SHP77 treated with DMSO at 0.1 percent for 48 hours (cell line): ENCODE measurements at regions not wholly inside any gene's neighbourhood (a gene's known extent, or its start where the extent isn't known, plus 50 kb on each side); places are given as distances from the start of the nearest gene placed in this dataset.
"Not testable (repeated sequence)": the region's sequence is repeated elsewhere in the genome, so short reads cannot be mapped to it uniquely, and the experiment has no call there.

Source experiments
- DNase-seq: peaks from one replicate; lab custom pipeline; 2025; lab: John Stamatoyannopoulos, UW

DNA sequence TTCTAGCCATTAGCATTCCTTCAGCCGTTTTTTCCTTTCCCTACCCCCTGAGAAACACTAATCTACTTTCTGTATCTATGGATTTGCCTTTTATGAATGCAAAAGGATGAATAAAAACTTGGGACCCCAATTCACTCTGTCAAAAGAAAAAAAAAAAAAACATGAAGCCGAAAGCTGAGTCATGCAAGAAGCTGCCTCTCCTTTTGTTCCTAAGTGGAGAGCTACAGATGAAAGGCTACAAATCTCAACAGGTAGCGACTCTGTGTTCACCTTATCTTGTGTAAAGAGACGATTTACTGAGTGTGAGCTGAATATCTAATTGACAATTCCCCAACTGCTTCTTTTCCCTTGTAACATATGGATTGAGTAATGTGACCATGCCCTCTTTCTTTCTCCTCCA, 1072.8 kb downstream of the UQCRFS1 start:
- no peak for DNase-seq

DNA sequence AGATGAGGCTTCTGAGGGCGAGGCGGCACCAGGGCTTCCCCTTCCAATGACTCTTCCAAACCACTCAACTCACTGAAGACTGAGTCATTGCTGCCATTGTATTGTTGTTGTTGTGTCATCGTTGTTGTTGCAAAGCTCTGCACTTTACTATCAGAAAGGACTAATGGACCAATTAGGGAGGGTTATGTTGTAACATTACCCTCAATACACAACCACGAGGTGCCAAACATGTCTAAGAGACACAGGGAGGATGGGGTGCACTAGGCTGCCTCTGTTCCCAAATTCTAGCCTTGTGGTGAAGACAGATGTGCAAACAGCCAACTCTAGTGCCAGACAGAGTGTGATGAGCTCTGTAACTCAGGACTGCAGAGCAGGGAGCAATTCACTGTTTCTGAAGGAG, 1075.2 kb downstream of the UQCRFS1 start:
- no peak for DNase-seq

DNA sequence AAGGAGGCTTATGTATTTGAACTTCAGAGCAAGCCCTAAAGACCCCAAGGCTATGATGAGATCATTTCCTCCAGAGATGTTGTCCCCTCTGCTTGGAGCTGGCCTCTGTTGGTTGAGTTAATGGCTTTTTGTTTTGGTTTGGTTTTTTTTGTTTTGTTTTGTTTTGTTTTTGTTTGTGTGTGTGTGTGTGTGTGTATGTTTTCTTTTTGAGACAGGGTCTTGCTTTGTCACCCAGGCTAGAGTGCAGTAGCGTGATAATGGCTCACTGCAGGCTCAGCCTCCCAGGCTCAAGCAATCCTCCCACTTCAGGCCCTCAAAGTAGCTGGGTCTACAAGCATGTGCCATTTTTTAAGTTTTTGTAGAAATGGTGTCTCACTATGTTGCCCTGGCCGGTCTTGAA, 1076.2 kb downstream of the UQCRFS1 start:
- no peak for DNase-seq

DNA sequence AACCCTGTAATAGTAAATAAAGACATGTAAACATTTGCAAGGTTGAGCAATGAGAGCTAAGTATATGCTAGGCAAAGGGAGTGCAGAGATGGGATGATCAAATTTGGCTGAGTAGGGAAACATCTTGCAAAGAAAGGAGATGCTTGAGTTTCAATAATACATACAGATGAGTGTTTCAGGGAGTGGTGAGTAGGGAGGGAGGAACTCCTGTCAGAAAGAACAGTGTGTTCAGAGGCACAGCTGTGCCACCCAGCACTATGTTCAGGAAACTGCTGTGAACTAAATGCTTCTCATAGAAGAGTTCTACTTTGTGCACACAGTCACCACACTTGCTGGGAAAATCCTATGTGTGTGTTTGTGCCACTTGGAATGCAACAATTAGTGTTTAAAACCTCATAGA, 1077.1 kb downstream of the UQCRFS1 start:
- DNase-seq = no peak

DNA sequence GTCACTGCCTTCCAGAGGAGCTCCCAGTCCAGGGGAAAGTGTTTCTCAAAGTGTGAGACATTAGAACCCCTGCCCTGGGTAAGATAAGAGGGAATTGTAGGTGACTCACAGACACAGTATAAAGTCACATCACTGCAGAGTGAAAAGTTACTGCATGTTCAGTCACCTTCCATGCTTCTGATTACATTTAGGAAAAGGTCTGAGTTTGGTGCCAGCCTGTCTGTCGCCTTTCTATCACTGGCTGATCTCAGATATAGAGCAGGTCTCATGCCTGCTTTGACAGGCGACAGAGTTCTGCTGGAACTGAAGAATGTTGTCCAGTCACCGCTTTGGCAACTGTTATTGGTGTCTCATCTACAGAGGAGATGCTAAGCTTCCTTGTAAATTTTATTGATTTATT, 1078.6 kb downstream of the UQCRFS1 start:
- DNase-seq = no peak

DNA sequence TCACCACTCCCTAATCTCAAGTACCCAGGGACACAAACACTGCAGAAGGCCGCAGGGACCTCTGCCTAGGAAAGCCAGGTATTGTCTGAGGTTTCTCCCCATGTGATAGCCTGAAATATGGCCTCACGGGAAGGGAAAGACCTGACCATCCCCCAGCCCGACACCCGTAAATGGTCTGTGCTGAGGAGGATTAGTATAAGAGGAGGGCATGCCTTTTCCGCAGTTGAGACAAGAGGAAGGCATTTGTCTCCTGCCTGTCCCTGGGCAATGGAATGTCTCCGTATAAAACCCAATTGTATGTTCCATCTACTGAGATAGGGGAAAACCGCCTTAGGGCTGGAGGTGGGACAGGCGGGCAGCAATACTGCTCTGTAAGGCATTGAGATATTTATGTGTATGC, 1082.1 kb downstream of the UQCRFS1 start:
- DNase-seq = not testable (repeated sequence)

DNA sequence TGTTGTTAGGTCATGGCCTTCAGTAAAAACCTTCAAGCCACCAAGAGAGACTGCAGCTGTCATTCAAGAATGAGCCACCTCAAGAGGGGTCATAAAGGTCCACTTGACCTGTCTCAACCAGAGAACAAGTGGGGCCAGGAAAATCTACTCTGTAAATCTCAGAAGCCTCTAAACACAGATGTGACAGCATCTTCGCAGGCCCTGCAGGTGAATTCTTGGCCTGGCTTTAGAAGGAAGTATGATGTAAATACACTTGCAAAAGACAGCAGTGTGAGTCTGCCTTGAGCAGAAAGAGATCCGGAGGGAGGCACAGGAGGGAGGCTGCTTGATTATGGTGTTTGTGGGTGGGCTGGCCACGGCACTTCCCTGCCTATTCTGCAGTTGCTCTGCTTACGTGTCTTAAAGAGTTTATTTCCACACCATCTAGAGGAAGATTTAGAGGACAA, 1082.9 kb downstream of the UQCRFS1 start:
- no peak for DNase-seq

DNA sequence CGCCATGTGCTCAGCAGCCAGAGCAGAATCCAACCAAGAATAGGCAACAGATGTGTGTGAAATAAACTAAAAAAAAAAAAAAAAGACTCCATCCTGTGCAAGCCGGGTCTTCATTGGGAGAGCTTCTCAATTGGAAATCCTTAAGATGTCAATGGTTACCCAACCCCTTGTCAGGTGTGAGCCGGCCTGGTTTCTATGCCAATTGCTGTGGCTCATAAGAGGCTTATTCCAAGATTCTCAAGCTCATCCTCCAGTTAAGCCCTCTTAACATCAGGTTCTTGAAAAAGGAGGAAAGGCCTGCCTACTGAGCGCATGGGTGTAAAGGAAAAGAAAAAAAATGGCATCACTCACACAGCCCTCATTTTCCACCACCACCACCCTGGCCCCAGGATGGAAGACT, 1084.6 kb downstream of the UQCRFS1 start:
- DNase-seq = no peak

DNA sequence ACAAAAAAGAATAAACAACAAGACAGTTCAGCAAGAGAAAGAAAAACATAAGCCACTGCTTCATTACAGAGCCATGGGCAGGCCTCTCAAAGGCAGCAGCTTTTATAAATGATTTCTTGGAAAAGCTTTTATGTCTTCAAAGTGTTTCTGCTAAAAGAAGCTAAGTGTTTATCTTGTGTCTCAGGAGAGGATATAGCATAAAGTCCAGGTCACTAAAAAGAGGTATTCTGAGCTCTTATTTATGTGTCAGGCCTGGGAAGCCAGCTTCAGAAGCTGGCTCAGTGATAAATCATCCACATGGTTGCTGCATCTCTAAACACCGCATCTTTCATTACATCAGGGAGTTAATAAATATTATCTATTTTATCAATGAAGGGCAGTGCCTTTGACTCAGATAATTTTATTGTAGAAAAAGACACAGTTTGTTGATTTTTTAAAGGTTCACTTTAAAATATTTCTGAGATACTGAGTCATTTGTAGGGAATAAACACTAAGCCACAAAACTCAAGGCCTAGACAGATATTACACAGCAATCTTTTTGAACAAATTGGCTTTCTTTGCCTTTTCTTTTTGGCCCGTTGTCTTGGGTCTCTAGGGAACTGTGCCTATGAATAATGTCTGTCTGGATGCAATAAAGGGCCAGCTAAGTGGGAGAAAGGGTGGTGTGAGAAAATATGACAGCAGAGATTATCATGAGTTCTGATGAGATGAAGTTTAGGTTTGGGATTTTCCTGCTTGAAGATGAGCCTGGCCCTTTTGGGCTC, 1086.6 kb downstream of the UQCRFS1 start:
- no peak for DNase-seq

DNA sequence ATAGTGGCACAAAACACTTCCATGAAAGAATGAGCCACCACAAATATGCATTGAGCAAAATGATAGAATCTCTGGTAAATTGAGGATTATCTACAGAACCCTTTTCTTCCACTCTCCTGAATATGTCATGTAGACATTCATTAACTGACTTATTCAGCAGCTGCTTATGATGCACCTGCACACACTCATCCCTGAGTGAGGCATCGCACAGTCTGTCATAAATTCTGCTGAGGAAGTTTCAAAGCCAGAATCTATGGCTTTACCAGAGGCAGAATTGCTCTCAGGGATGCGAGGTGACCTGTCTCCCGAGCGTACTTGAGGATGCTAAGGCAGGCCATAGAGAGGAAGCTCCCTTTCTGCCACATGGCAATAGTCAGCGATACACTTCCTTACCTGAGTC, 1090.2 kb downstream of the UQCRFS1 start:
- no peak for DNase-seq

DNA sequence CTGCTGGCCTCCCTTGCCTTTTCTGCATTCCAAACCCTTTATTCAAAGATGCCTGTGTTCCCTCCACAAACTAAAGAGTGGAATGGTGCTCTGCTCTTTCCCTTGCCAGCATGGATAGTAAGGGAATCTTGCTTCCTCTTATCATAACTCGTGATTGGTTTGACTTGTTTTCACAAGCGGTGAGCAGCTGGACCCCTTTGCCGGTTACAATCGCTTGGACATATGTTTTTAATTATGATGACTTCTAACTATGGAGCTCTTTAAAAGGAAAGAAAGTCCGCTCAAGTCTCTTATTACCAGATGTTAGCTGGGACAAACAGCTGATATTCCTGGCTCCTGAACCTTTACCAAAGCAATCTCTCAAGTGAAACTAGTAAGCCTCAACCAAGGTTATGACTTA, 1094.7 kb downstream of the UQCRFS1 start:
- no peak for DNase-seq

DNA sequence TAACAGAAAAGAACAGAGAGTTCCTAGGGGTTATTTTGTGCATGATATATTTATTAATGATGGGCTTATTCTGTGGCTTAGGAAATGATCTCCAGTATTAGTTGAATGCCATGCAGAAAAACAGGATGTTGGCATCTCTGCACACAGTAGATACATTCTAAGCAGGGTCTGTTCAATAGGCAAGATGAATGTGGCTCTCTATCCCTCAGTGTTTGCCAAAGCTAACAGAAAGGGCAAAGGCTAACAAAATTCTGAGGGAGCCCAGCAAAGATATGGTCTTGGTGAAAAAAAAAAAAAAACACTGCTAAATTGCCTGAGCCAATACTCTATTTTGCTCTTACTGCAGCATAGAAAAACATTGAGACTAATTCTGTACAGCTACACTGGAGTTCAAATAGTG, 1095.8 kb downstream of the UQCRFS1 start:
- no peak for DNase-seq

DNA sequence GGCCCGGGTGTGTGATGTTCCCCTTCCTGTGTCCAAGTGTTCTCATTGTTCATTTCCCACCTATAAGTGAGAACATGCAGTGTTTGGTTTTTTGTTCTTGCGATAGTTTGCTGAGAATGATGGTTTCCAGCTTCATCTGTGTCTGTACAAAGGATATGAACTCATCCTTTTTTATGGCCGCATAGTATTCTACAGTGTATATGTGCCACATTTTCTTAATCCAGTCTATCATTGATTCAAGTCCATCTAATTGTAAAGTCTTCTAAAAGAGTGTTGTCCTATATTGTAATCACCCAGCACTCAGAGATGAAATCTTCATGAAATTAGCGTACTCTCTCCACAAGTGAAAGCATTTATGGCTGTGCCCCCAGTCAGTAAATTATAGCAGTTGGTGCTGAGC, 1096.6 kb downstream of the UQCRFS1 start:
- not testable (repeated sequence) for DNase-seq

DNA sequence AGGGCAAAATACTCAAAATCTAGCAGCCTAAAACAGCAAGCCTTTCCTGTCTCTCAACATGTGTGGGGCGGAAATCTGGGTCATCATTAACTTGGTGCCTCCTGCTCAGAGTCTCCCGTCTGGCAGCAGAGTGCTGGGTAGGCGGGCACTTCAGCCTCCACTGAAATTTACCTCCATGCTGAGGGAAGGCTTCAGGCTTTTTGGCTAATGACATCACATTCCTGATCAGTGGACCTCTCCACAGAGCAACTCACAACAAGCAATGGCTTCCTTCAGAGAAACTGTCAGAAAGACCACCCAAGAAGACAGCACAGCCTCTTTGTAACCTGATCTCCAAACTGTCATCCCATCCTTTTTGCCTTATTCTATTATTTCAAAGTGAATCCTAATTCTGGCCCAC, 1109.0 kb downstream of the UQCRFS1 start:
- no peak for DNase-seq

DNA sequence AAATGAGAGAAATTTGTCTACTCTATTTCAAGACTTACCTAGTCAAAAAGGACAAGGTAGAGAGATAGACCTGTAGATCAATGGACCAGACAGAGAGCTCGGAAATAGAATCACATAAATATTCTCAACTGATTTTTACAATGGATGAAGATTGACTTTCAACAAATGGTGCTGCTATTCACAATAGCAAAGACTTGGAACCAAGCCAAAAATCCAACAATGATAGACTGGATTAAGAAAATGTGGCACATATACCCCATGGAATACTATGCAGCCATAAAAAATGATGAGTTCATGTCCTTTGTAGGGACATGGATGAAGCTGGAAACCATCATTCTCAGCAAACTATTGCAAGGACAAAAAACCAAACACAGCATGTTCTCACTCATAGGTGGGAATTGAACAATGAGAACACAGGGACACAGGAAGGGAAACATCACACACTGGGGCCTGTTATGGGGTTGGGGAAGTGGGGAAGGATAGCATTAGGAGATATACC, 1128.2 kb downstream of the UQCRFS1 start:
- DNase-seq = not testable (repeated sequence)

DNA sequence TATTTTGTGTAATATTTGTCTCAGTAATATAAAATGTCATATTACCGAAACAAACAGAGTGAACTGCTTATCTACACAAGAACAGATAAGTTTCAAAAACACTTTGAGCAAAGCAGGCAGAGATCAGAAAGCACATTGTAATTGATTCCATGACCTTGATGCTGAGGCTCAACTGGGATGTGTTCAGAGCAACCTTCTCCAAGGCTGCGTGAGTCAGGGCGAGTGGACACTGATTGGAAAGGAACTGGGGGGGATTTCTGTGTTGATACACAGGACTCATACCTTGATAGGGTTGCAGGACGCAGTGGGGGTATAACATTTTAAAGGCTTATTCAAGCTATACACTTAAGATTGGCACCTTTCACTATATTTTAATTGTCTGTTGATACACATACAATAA, 1136.3 kb downstream of the UQCRFS1 start:
- no peak for DNase-seq

DNA sequence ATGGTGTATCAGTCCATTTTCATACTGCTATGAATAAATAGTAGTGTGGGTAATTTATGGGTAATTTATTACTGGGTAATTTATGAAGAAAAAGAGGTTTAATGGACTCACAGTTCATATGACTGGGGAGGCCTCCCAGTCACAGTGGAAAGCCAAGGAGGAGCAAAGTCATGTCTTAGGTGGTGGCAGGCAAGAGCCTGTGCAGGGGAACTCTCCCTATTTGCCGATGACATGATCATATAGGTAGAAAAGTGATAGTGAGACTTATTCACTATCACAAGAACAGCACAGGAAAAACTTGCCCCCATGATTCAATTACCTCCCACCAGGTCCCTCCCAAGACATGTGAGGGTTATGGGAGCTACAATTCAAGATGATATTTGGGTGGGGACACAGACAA, 1137.7 kb downstream of the UQCRFS1 start:
- DNase-seq = no peak

DNA sequence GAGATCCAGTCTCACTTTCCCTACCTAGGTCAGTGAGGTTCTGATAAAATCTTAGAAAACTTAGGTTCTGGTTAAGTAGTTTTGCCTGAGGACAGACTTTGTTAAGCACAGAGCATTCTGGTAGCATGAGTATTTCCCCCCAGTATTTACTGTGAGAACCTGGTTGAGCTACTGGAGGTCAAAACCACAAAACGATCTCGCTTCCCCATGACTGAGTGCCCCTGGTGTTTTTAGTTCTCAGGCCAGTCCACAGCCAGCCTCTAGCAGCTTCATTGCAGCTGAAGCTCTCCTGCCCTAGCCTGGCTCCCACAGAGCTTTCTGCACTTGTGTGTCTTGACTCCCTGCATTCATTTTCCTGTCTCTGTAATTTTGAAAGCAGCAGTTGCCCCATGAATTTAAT, 1138.2 kb downstream of the UQCRFS1 start:
- no peak for DNase-seq

DNA sequence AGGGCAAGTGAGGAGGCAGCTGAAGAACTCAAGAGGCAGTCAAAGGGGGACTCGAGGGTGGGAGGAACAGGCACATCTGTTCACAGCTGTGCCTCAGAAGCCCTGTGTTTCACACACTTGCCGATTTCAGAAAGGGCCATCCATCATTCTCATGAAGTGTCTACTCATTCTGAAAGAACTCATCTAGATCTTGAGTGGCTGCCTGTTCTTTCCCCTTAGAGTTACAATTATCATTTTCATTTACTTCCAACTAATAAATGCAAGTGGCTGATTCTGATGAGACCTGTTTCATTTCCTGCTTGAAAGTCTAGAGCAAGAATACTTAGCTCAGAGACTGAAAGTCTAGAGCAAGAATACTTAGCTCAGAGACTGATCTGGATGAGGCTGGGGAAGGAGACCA, 1145.1 kb downstream of the UQCRFS1 start:
- DNase-seq = no peak

DNA sequence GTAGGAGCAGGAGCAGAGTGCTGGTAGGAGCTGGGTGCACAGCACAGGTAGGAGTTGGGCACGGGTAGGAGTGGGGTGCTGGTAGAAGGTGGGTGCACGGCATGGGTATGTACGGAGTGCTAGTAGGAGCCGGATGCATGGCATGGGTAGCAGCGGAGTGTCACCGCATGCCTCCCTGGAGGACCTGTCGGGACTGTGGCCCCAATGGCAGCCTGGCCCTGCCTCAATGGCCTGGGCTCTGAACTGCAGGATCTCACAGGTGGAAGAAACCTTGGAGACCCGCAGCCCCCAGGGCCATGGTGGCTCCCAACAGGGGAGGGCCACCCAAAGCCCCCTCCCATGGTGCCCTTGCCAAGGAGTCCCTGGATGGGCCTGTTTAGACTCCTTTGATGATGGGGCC, 1146.0 kb downstream of the UQCRFS1 start:
- DNase-seq = no peak

DNA sequence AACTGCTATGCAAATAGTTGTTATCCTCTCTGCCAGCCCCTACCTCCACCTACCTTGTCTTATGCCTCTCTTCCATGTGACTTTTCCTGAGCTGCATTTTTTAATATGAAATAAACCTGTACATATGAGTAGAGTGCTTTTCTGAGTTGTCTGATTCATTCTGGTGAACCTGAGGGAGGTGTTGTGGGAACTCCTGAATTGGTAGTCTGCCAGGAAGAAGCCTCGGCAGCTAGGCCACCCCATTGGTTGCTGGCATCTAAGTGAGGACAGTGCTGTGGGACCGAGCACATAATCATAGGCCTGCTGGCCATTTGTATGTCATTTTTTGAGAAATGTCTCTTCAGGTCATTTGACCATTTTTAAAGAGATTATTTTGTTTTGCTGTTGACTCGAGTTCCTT, 1146.8 kb downstream of the UQCRFS1 start:
- no peak for DNase-seq

DNA sequence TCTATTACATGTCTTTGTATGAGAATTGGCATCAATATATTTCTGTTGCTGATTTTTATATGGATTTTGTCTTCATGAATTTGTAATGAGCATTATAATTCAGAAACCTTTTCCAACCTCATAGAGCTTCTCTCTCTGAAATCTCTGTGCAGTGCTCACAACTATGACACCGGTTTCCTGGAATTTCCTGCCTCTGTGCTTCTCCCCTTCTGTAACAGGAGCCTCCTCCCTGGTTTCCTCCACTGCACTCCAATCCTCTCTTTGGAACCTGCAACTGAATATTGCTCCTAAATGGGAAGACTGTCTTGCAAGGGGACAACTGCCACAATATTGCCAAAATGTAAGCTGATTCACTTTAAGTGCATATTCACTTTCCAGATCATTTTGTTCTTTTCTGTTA, 1147.9 kb downstream of the UQCRFS1 start:
- DNase-seq = no peak

DNA sequence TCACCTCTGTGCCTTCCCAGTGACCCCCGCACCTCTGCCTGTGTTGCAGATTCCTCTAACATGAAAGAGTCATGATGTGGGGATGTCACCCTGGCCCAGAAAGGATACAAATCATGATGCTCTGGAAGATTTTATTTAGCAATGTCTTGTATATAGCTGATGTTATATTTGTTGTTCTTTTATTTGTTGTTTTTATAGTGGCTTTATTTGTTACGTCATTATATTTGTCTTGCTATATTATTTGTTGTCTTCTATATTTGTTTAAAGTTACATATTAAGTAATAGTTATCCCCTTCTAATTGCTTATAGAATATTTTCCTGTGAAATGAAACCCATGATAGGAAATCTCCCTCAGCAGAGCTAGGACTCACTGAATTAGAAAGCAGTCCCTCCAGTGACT, 1149.2 kb downstream of the UQCRFS1 start:
- DNase-seq = no peak

DNA sequence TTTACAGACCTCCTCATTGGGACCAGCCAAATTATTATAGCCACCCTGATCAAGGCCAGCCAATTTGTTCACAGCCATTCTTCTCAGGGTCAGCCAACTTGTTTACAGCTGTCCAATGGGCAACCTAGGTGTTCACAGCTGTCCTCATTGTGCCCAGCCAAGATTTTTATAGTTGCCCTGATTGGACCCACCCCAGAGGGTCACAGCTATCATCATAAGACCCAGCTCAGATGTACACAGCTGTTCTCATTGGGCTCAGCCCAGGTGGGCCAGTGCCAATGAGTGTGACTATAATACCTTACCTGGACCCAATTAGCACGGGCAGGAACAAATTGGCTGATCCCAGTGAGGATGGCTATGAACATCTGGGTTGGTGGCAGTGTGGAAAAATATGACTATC, 1151.8 kb downstream of the UQCRFS1 start:
- DNase-seq = no peak
